ENCODE measurements at regions not wholly inside any gene's neighbourhood (a gene's known extent, or its start where the extent isn't known, plus 50 kb on each side); places are given as distances from the start of the nearest gene placed in this dataset.
A peak's percentile ranks its signal among the peaks of the same experiment; 100 is the strongest.

- H2AFZ ChIP-seq (ENCODE audit: low read length), result no peak overlapping the region
- no peaks in the 10 kb centered on the region for H3F3A ChIP-seq (ENCODE audit: insufficient read depth, low read length)
- H3K4me3 ChIP-seq (ENCODE audit: low read length), result no peak overlapping the region
- no peaks in the 10 kb centered on the region for H4K20me1 ChIP-seq (ENCODE audit: insufficient read depth, low read length)
- H3K27ac ChIP-seq (ENCODE audit: low read length), result no peak overlapping the region
- DNase-seq, result no peak
- no peaks in the 10 kb centered on the region for H3K9me3 ChIP-seq (replicated peaks; ENCODE audit: insufficient read depth, low read length)
- no peak overlapping the region for H3K4me2 ChIP-seq (ENCODE audit: low read depth, low read length)
- no peak for TF ChIP-seq EZH2phosphoT487 (IDR thresholded peaks at IDR 0.05; ENCODE audit: low read length)
- TF ChIP-seq EZH2 (optimal IDR thresholded peaks at IDR 0.05; ENCODE audit: low read depth, low read length), result no peak
- no peak for TF ChIP-seq CTCF (IDR thresholded peaks at IDR 0.05; ENCODE audit: low read length)
- H3K36me3 ChIP-seq (replicated peaks; ENCODE audit: insufficient read depth, low read length), result no peaks in the 10 kb centered on the region
- no peak overlapping the region for H3K9ac ChIP-seq (ENCODE audit: low read length)
- H3K4me1 ChIP-seq (ENCODE audit: low read length), result no peaks in the 10 kb centered on the region
- no peaks in the 10 kb centered on the region for H3K79me2 ChIP-seq (ENCODE audit: low read length)
- no peaks in the 10 kb centered on the region for H3K27me3 ChIP-seq (replicated peaks; ENCODE audit: insufficient read depth, low read length)
- H3K9me2 ChIP-seq (replicated peaks; ENCODE audit: insufficient read depth, low read length), result no peaks in the 10 kb centered on the region
These were observed 65.1 kb upstream of the SERBP1 start for GRCh38 chr1:67495327-67495726.

GRCh38 chr1:67496329-67496728, 66.1 kb upstream of the SERBP1 start:
- Histone ChIP-seq H3K79me2 (ENCODE audit: low read length) (no peaks in the 10 kb centered on the region), H3K27ac (ENCODE audit: low read length) (no peak overlapping the region), H3K36me3 (replicated peaks; ENCODE audit: insufficient read depth, low read length) (no peaks in the 10 kb centered on the region), H3F3A (ENCODE audit: insufficient read depth, low read length) (no peaks in the 10 kb centered on the region), H3K4me3 (ENCODE audit: low read length) (no peak overlapping the region), H3K9me3 (replicated peaks; ENCODE audit: insufficient read depth, low read length) (no peaks in the 10 kb centered on the region), H3K9me2 (replicated peaks; ENCODE audit: insufficient read depth, low read length) (no peaks in the 10 kb centered on the region), H3K4me1 (ENCODE audit: low read length) (0 out of 2 replicates have a peak, but pooled peaks cover 3% of the 10 kb centered on the region), H3K9ac (ENCODE audit: low read length) (no peak overlapping the region), H2AFZ (ENCODE audit: low read length) (no peak overlapping the region), H3K27me3 (replicated peaks; ENCODE audit: insufficient read depth, low read length) (no peaks in the 10 kb centered on the region), H3K4me2 (ENCODE audit: low read depth, low read length) (no peak overlapping the region), H4K20me1 (ENCODE audit: insufficient read depth, low read length) (no peaks in the 10 kb centered on the region)
- DNase-seq, result no peak
- TF ChIP-seq CTCF (IDR thresholded peaks at IDR 0.05; ENCODE audit: low read length) (no peak), EZH2phosphoT487 (IDR thresholded peaks at IDR 0.05; ENCODE audit: low read length) (no peak), EZH2 (optimal IDR thresholded peaks at IDR 0.05; ENCODE audit: low read depth, low read length) (no peak)

GRCh38 chr1:67500413-67500959, 70.3 kb upstream of the SERBP1 start:
- no peaks in the 10 kb centered on the region for H3K9me2 ChIP-seq (replicated peaks; ENCODE audit: insufficient read depth, low read length)
- peak overlapping the region; percentile 6; the same call in 1 of the 2 replicates for H3K4me3 ChIP-seq (ENCODE audit: low read length)
- no peaks in the 10 kb centered on the region for H3K27me3 ChIP-seq (replicated peaks; ENCODE audit: insufficient read depth, low read length)
- H3K4me2 ChIP-seq (ENCODE audit: low read depth, low read length), result peak overlapping the region; percentile 53; the same call in 1 of the 2 replicates
- peak overlapping the region; percentile 59 for H2AFZ ChIP-seq (ENCODE audit: low read length)
- TF ChIP-seq EZH2phosphoT487 (IDR thresholded peaks at IDR 0.05; ENCODE audit: low read length) (no peak), CTCF (IDR thresholded peaks at IDR 0.05; ENCODE audit: low read length) (peak; percentile 98)
- H3K4me1 ChIP-seq (ENCODE audit: low read length), result 0 out of 2 replicates have a peak, but pooled peaks cover 3% of the 10 kb centered on the region
- no peak overlapping the region for H3K27ac ChIP-seq (ENCODE audit: low read length)
- no peaks in the 10 kb centered on the region for H3K36me3 ChIP-seq (replicated peaks; ENCODE audit: insufficient read depth, low read length)
- H3K79me2 ChIP-seq (ENCODE audit: low read length), result no peaks in the 10 kb centered on the region
- peak; percentile 88 for DNase-seq
- no peaks in the 10 kb centered on the region for H4K20me1 ChIP-seq (ENCODE audit: insufficient read depth, low read length)
- no peak overlapping the region; the same call in 1 of the 2 replicates for H3K9ac ChIP-seq (ENCODE audit: low read length)
- no peaks in the 10 kb centered on the region for H3F3A ChIP-seq (ENCODE audit: insufficient read depth, low read length)
- no peaks in the 10 kb centered on the region for H3K9me3 ChIP-seq (replicated peaks; ENCODE audit: insufficient read depth, low read length)

Data from MM.1S (cell line).